Stimulated activated memory B cell treated with anti-CD40 and anti-IgM and Interleukin-4, amounts not matched to agents 10 μg/mL and 1 μg/mL and 100 μg/mL, for 72 hours (primary cell): ENCODE measurements at regions not wholly inside any gene's neighbourhood (a gene's known extent, or its start where the extent isn't known, plus 50 kb on each side); places are given as distances from the start of the nearest gene placed in this dataset.
"Not testable (repeated sequence)": the region's sequence is repeated elsewhere in the genome, so short reads cannot be mapped to it uniquely, and the experiment has no call there.

ENCODE experiments used
- ATAC-seq: fragments of 150-1000 bp; cut with Tn5 transposase; 2 replicates; pipeline ENCODE4 v1.10.0; 2021
- H3K27ac Mint-ChIP-seq: one replicate; pipeline ENCODE4 v1.8.0; 2022; ENCODE audit warnings: mild to moderate bottlenecking, mixed read lengths
- H3K27me3 Mint-ChIP-seq: one replicate; pipeline ENCODE4 v1.8.0; 2022; ENCODE audit warnings: mixed read lengths
- H3K36me3 Mint-ChIP-seq: one replicate; pipeline ENCODE4 v1.8.0; 2022; ENCODE audit warnings: mixed read lengths
- H3K4me1 Mint-ChIP-seq: one replicate; pipeline ENCODE4 v1.8.0; 2022; ENCODE audit warnings: mixed read lengths
- H3K4me3 Mint-ChIP-seq: one replicate; pipeline ENCODE4 v1.8.0; 2022; ENCODE audit warnings: mild to moderate bottlenecking, moderate library complexity, mixed read lengths
- H3K9me3 Mint-ChIP-seq: one replicate; pipeline ENCODE4 v1.8.0; 2022; ENCODE audit warnings: mixed read lengths

DNA sequence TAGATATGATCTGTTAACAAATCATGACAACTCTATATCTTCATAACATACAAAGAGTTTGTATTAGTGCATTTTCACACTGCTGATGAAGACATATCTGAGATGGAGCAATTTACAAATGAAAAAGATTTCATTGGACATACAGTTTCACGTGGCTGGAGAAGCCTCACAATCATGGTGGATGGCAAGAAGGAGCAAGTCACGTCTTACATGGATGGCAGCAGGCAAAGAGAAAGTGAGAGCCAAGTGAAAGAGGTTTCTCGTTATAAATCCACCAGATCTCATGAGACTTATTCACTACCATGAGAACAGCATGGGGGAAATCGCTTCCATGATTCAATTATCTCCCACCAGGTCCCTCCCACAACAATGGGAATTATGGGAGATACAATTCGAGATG, 157.6 kb downstream of the DUSP6 start:
- Mint-ChIP-seq H3K9me3 (peaks cover 3% of the 10 kb centered on the region), H3K27me3 (no peaks in the 10 kb centered on the region), H3K27ac (no peak overlapping the region), H3K4me1 (peaks cover 1% of the 10 kb centered on the region), H3K36me3 (no peaks in the 10 kb centered on the region), H3K4me3 (no peak overlapping the region)
- ATAC-seq: no peak

DNA sequence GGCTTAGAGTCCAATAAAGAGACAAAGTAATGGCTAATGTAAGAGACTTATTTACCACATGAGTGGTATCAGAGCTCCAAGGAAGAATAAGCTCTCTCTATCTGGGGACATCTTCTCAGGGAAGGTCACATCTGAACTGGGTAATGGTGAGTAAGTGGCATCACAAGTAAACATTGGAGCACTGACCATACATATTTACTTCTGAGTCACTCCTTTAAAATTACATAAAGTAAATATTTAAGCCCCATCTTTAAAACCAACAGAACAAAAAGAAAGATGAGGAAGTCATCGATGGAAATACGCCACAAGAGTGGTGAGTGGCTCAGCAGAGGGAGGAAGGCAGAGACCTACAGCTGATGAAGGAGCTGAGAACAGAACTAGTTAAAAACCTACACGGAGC, 159.9 kb downstream of the DUSP6 start:
- Mint-ChIP-seq H3K4me3 (no peak overlapping the region), H3K27ac (no peak overlapping the region), H3K9me3 (peaks cover 11% of the 10 kb centered on the region), H3K4me1 (no peaks in the 10 kb centered on the region), H3K36me3 (peaks cover 11% of the 10 kb centered on the region), H3K27me3 (no peaks in the 10 kb centered on the region)
- ATAC-seq: no peak

- Mint-ChIP-seq H3K36me3 (peaks cover 12% of the 10 kb centered on the region), H3K9me3 (peaks cover 11% of the 10 kb centered on the region)
- H3K27me3 Mint-ChIP-seq, H3K4me3 Mint-ChIP-seq, H3K27ac Mint-ChIP-seq, ATAC-seq, H3K4me1 Mint-ChIP-seq: not testable (repeated sequence)
These were observed 160.7 kb downstream of the DUSP6 start for GRCh38 chr12:89191597-89191996.

DNA sequence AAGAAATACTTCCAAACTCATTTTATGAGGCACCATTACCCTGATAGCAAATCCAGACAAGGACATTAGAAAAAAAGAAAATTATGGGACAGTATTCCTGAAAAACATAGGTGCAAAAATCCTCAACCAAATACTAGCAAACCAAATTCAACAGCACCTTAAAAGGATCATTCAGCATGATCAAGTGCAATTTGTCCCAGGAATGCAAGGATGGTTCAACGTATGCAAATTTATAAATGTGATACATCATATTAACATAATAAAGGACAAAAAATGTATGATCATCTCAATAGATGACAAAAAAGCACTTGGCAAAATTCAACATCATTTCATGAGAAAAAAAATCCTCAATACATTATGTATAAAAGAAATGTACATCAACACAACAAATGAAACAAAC, 162.9 kb downstream of the DUSP6 start:
- no peak for ATAC-seq

GRCh38 chr12:89187507-89187906, 164.8 kb downstream of the DUSP6 start:
- Mint-ChIP-seq H3K36me3 (peaks cover 12% of the 10 kb centered on the region), H3K27ac (no peak overlapping the region), H3K4me1 (no peaks in the 10 kb centered on the region), H3K27me3 (peaks cover 9% of the 10 kb centered on the region), H3K4me3 (no peak overlapping the region), H3K9me3 (peaks cover 11% of the 10 kb centered on the region)
- ATAC-seq: no peak

More for the DNA sequence above, 162.9 kb downstream of the DUSP6 start:
- H3K27me3 Mint-ChIP-seq: no peaks in the 10 kb centered on the region
- H3K4me3 Mint-ChIP-seq: no peak overlapping the region
- H3K9me3 Mint-ChIP-seq: peaks cover 11% of the 10 kb centered on the region
- H3K4me1 Mint-ChIP-seq: no peaks in the 10 kb centered on the region
- peaks cover 12% of the 10 kb centered on the region for H3K36me3 Mint-ChIP-seq
- H3K27ac Mint-ChIP-seq: no peak overlapping the region

DNA sequence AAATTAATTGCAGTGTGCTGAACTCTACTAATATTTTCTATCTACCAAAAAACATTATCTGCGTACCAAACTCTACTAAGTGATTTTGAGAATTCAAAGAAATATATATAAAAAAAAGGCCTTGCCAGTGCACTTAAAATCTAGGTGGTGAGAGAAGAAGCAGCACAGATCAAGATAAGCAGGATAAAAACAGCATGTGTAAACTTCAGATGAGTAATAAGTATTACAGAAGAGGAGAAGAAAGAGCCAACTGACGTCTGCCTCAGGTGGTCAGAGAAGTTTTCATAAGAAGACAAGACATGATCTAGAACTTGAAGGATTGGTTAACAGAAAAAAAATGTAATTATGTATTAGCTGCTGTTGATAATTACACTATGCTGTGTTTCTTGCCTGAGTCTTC, 166.4 kb downstream of the DUSP6 start:
- Mint-ChIP-seq H3K4me3 (no peak overlapping the region), H3K27me3 (peaks cover 9% of the 10 kb centered on the region), H3K27ac (no peak overlapping the region), H3K36me3 (peaks cover 12% of the 10 kb centered on the region), H3K4me1 (no peaks in the 10 kb centered on the region), H3K9me3 (peaks cover 8% of the 10 kb centered on the region)
- ATAC-seq: no peak

- peaks cover 9% of the 10 kb centered on the region for H3K27me3 Mint-ChIP-seq
- H3K36me3 Mint-ChIP-seq: peaks cover 12% of the 10 kb centered on the region
- no peak overlapping the region for H3K4me3 Mint-ChIP-seq
- H3K9me3 Mint-ChIP-seq: peaks cover 8% of the 10 kb centered on the region
- ATAC-seq: no peak
- H3K27ac Mint-ChIP-seq: no peak overlapping the region
- H3K4me1 Mint-ChIP-seq: no peaks in the 10 kb centered on the region
These were observed 167.1 kb downstream of the DUSP6 start for GRCh38 chr12:89185181-89185580.

- H3K27ac Mint-ChIP-seq: no peak overlapping the region
- peaks cover 12% of the 10 kb centered on the region for H3K36me3 Mint-ChIP-seq
- H3K9me3 Mint-ChIP-seq: peaks cover 4% of the 10 kb centered on the region
- H3K27me3 Mint-ChIP-seq: peaks cover 9% of the 10 kb centered on the region
- H3K4me3 Mint-ChIP-seq: no peak overlapping the region
- no peak for ATAC-seq
- no peaks in the 10 kb centered on the region for H3K4me1 Mint-ChIP-seq
These were observed 168.3 kb downstream of the DUSP6 start for GRCh38 chr12:89183985-89184435.

- ATAC-seq: no peak
- Mint-ChIP-seq H3K4me3 (no peak overlapping the region), H3K9me3 (no peaks in the 10 kb centered on the region), H3K27me3 (peaks cover 9% of the 10 kb centered on the region), H3K4me1 (no peaks in the 10 kb centered on the region), H3K27ac (no peak overlapping the region), H3K36me3 (no peaks in the 10 kb centered on the region)
These were observed 170.9 kb downstream of the DUSP6 start for GRCh38 chr12:89181271-89181920.

DNA sequence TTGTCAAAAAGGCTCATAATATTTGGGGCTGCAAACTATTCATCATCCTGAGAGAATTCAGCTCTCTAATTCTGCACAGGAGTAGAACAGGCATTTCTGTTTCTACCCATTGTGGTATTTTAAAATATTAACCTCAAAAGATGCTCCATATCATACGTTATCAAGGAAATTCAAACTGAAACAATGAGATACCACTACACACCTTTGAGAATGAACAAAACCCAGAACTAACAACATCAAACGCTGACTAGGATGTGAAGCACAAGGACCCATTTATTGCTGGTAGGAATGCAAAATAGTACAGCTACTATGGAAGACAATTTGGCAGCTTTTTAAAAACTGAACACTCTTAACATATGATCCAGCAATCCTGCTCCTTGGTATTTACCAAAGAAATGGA, 171.8 kb downstream of the DUSP6 start:
- Mint-ChIP-seq H3K27ac (no peak overlapping the region), H3K9me3 (no peaks in the 10 kb centered on the region), H3K4me3 (no peak overlapping the region), H3K36me3 (no peaks in the 10 kb centered on the region), H3K27me3 (peaks cover 9% of the 10 kb centered on the region), H3K4me1 (no peaks in the 10 kb centered on the region)
- no peak for ATAC-seq

GRCh38 chr12:89179983-89180382, 172.3 kb downstream of the DUSP6 start:
- Mint-ChIP-seq H3K4me1 (no peaks in the 10 kb centered on the region), H3K27me3 (peaks cover 9% of the 10 kb centered on the region), H3K36me3 (no peaks in the 10 kb centered on the region), H3K27ac (no peak overlapping the region), H3K9me3 (no peaks in the 10 kb centered on the region), H3K4me3 (no peak overlapping the region)
- ATAC-seq: no peak

- H3K36me3 Mint-ChIP-seq: no peaks in the 10 kb centered on the region
- peaks cover 9% of the 10 kb centered on the region for H3K27me3 Mint-ChIP-seq
- H3K27ac Mint-ChIP-seq: no peak overlapping the region
- no peak overlapping the region for H3K4me3 Mint-ChIP-seq
- ATAC-seq: no peak
- H3K4me1 Mint-ChIP-seq: no peaks in the 10 kb centered on the region
- no peaks in the 10 kb centered on the region for H3K9me3 Mint-ChIP-seq
These were observed 173.1 kb downstream of the DUSP6 start for GRCh38 chr12:89179245-89179644.

DNA sequence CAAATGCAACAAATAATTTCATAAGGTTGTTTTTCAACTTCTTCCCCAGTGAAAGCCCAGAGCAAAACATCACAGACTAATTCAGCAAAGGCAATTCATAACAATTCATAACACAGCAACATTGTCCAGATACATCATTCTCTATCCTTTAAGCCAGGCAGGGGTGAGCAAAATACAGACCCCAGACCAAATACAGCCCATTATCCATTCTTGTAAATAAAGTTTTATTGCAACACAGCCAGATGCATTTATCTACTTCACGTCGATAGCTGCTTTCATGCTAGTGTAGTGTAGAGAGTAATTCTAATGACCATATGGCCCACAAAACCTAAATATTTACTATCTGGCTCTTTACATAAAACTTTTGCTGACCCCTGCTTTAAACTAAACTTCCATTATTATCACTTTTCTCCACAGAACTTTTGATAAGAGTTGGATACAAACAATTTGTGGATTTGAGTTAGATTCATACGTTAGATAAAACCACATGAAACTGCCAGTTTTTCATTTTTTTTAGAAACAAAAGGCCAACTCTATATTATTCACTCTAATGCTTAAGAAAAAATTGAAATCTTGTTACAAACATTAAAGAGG, 174.4 kb downstream of the DUSP6 start:
- Mint-ChIP-seq H3K36me3 (no peaks in the 10 kb centered on the region), H3K9me3 (no peaks in the 10 kb centered on the region), H3K4me3 (no peak overlapping the region), H3K27me3 (no peaks in the 10 kb centered on the region), H3K4me1 (peaks cover 5% of the 10 kb centered on the region), H3K27ac (no peak overlapping the region)
- no peak for ATAC-seq

- H3K27me3 Mint-ChIP-seq: no peaks in the 10 kb centered on the region
- H3K27ac Mint-ChIP-seq: no peak overlapping the region
- no peaks in the 10 kb centered on the region for H3K36me3 Mint-ChIP-seq
- ATAC-seq: no peak
- no peaks in the 10 kb centered on the region for H3K9me3 Mint-ChIP-seq
- H3K4me1 Mint-ChIP-seq: peaks cover 6% of the 10 kb centered on the region
- no peak overlapping the region for H3K4me3 Mint-ChIP-seq
These were observed 175.6 kb downstream of the DUSP6 start for GRCh38 chr12:89176676-89177075.

DNA sequence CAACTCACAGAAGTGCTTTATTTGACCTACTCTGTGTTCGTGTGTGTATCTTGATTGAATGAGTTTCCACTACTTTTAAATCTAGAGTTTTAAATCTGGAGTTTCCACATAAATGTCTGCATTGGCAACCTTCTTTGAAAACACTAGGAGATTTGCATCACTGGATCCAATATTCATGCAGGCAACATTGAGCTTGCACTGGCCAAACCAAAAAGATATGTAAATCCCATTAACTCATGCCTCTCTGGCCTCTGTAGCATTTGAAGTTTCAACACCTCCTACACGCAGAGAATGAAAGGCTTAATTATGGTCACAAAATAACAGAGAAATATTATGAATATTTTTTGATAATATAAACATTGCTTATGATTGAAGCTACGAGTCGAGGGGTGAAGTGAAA, 178.6 kb downstream of the DUSP6 start:
- Mint-ChIP-seq H3K36me3 (no peaks in the 10 kb centered on the region), H3K27me3 (no peaks in the 10 kb centered on the region), H3K4me1 (peaks cover 13% of the 10 kb centered on the region), H3K4me3 (no peak overlapping the region), H3K9me3 (peaks cover 3% of the 10 kb centered on the region), H3K27ac (no peak overlapping the region)
- no peak for ATAC-seq

DNA sequence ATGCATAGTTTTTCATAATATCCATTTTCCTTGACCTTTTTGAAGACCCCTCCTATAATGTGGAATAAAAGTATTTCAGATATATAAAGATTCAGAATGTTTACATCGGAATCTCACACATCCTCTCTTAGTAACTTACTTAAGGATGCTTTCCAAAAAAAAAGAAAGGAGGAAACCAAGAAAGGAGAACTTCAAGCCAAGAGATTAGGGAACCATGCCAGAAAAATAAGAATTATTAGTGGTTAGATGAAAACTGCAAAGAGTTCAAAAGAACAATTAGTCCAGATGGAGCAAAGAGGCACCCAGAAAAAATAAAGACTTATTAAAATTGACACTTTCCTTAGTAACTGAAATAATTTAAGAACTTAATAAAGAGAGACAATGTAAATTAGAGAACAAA, 179.2 kb downstream of the DUSP6 start:
- no peaks in the 10 kb centered on the region for H3K27me3 Mint-ChIP-seq
- ATAC-seq: no peak
- H3K9me3 Mint-ChIP-seq: peaks cover 3% of the 10 kb centered on the region
- no peak overlapping the region for H3K27ac Mint-ChIP-seq
- H3K4me1 Mint-ChIP-seq: peaks cover 18% of the 10 kb centered on the region
- no peaks in the 10 kb centered on the region for H3K36me3 Mint-ChIP-seq
- H3K4me3 Mint-ChIP-seq: no peak overlapping the region
